ENCODE measurements at regions not wholly inside any gene's neighbourhood (a gene's known extent, or its start where the extent isn't known, plus 50 kb on each side); places are given as distances from the start of the nearest gene placed in this dataset.
A peak's percentile ranks its signal among the peaks of the same experiment; 100 is the strongest.

DNA sequence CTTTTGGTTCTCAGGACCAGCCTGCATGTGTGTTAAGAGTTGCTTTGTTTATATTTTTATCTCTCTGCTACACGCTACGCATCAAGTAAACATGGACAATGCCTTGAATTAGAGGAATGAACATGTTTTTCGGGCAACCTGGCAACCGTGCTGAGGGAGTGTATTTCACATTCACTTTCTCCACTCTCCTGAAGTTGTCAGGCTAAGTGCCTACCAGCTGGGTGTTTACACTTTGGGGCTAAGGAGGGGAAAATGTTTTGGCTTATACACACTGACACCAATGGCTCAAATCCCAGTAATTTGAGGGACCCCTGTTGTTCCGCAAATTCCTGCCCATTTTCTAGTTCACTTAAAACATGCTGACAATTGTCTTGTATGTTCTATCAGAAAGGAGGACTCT is 141.5 kb upstream of the PDE7B start:
- H3K14ac ChIP-seq (ENCODE audit: insufficient read length), result no peak overlapping the region
- H4K5ac ChIP-seq (ENCODE audit: insufficient read length, low read depth, low read length), result no peak overlapping the region
- H3K27me3 ChIP-seq (replicated peaks in 1 of 4; ENCODE audit: control insufficient read depth in 3 of 4, extremely low read depth in 1 of 4, insufficient read depth in 3 of 4, low read length in 3 of 4), result no peaks in the 10 kb centered on the region
- H3K18ac ChIP-seq (ENCODE audit: extremely low read depth, low read length), result no peak overlapping the region
- H3K79me2 ChIP-seq (ENCODE audit: control insufficient read depth in 1 of 2, insufficient read depth in 2 of 2, low read length in 2 of 2), result no peaks in the 10 kb centered on the region
- no peaks in the 10 kb centered on the region for H3K9me3 ChIP-seq (ENCODE audit: insufficient read depth in 2 of 2, low read depth in 1 of 2, low read length in 1 of 2)
- H4K20me1 ChIP-seq (replicated peaks in 1 of 2; ENCODE audit: control insufficient read depth in 1 of 2, insufficient read depth in 2 of 2, low read length in 2 of 2), result no peaks in the 10 kb centered on the region
- ChIA-PET CTCF (ENCODE audit: partially characterized antibody) (no interaction called here), POLR2A (ENCODE audit: partially characterized antibody) (no interaction called here)
- no peaks in the 10 kb centered on the region for H3K36me3 ChIP-seq (ENCODE audit: control insufficient read depth in 2 of 4, insufficient read depth in 4 of 4, low read length in 3 of 4)
- H2AK5ac ChIP-seq (ENCODE audit: low read depth, low read length), result no peak overlapping the region
- H2AFZ ChIP-seq (ENCODE audit: low read length), result 0 out of 2 replicates have a peak overlapping the region, but pooled peaks have one; percentile 66
- no peak overlapping the region for H4K91ac ChIP-seq (replicated peaks; ENCODE audit: insufficient read length, low read length)
- no peak overlapping the region for H3K27ac ChIP-seq (ENCODE audit: low read depth, low read length)
- no peak for FAIRE-seq
- no peak overlapping the region for H2BK12ac ChIP-seq (ENCODE audit: low read depth, low read length)
- H3K23ac ChIP-seq (ENCODE audit: insufficient read length), result no peak overlapping the region
- no peaks in the 10 kb centered on the region for H3K79me1 ChIP-seq (ENCODE audit: low read depth, low read length)
- H3K4ac ChIP-seq (replicated peaks; ENCODE audit: insufficient read length, low read depth, low read length), result no peak overlapping the region
- no peaks in the 10 kb centered on the region for H3K4me1 ChIP-seq (replicated peaks in 1 of 4; ENCODE audit: control insufficient read depth in 3 of 4, insufficient read depth in 4 of 4, low read length in 3 of 4)
- H2BK20ac ChIP-seq (ENCODE audit: low read length), result no peak overlapping the region
- H2BK15ac ChIP-seq (ENCODE audit: low read length), result no peak overlapping the region
- DNase-seq (ENCODE audit: low read depth in 1 of 2, low spot score in 2 of 2), result no peak
- no peak overlapping the region for H3K9ac ChIP-seq (replicated peaks in 1 of 4; ENCODE audit: extremely low read depth in 1 of 4, low read depth in 3 of 4, low read length in 3 of 4)
- TF ChIP-seq RXRA (IDR thresholded peaks at IDR 0.05; ENCODE audit: insufficient read depth, low read depth, low read length) (no peak), CHD2 (IDR thresholded peaks at IDR 0.05; ENCODE audit: low read length) (no peak), NANOG (IDR thresholded peaks at IDR 0.05; ENCODE audit: insufficient read depth, low read depth, low read length, poor library complexity, severe bottlenecking) (no peak), RAD21 (IDR thresholded peaks at IDR 0.05 in 1 of 2, conservative IDR thresholded peaks at IDR 0.05 in 1 of 2; ENCODE audit: low read depth in 2 of 2, low read length in 2 of 2) (no peak), POLR2AphosphoS5 (IDR thresholded peaks at IDR 0.05; ENCODE audit: low read depth, low read length) (no peak), KDM4A (IDR thresholded peaks at IDR 0.05; ENCODE audit: low read depth, low read length, severe bottlenecking) (no peak)
- TF ChIP-seq, protein P1, sequence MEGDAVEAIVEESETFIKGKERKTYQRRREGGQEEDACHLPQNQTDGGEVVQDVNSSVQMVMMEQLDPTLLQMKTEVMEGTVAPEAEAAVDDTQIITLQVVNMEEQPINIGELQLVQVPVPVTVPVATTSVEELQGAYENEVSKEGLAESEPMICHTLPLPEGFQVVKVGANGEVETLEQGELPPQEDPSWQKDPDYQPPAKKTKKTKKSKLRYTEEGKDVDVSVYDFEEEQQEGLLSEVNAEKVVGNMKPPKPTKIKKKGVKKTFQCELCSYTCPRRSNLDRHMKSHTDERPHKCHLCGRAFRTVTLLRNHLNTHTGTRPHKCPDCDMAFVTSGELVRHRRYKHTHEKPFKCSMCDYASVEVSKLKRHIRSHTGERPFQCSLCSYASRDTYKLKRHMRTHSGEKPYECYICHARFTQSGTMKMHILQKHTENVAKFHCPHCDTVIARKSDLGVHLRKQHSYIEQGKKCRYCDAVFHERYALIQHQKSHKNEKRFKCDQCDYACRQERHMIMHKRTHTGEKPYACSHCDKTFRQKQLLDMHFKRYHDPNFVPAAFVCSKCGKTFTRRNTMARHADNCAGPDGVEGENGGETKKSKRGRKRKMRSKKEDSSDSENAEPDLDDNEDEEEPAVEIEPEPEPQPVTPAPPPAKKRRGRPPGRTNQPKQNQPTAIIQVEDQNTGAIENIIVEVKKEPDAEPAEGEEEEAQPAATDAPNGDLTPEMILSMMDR (IDR thresholded peaks at IDR 0.05; ENCODE audit: control extremely low read depth in 1 of 3, insufficient read depth in 1 of 3, low read depth in 1 of 3, low read length in 3 of 3), result no peak
- no peak overlapping the region for H3K4me3 ChIP-seq (ENCODE audit: extremely low read depth in 1 of 4, insufficient read depth in 2 of 4, low read depth in 3 of 4, low read length in 4 of 4)
- no peak overlapping the region for H2BK120ac ChIP-seq (replicated peaks; ENCODE audit: low read depth, low read length)
- H3K23me2 ChIP-seq (ENCODE audit: low read depth, low read length), result no peaks in the 10 kb centered on the region
- H3K4me2 ChIP-seq (ENCODE audit: insufficient read depth in 1 of 2, low read depth in 2 of 2, low read length in 2 of 2), result no peak overlapping the region
- no peak overlapping the region for H4K8ac ChIP-seq (ENCODE audit: extremely low read depth, insufficient read depth, low read length)
- H3K56ac ChIP-seq (replicated peaks; ENCODE audit: insufficient read length, low read depth, low read length), result no peak overlapping the region
- WGBS, 2 experiments (ENCODE audit: extremely low coverage in 1 of 2, insufficient coverage in 1 of 2, insufficient read length in 1 of 2, insufficient replicate concordance in 2 of 2, low coverage in 1 of 2, low lambda C conversion rate in 2 of 2, missing lambda C conversion rate in 1 of 2), result 93% methylated on average over 5 of the region's 5 CpGs; no CpG with 5 or more reads in 1 of the 2 experiments
- H2BK5ac ChIP-seq (ENCODE audit: low read depth, low read length), result no peak overlapping the region
